CD8-positive, alpha-beta memory T cell (primary cell): ENCODE measurements at regions not wholly inside any gene's neighbourhood (a gene's known extent, or its start where the extent isn't known, plus 50 kb on each side); places are given as distances from the start of the nearest gene placed in this dataset.

ENCODE experiments used
- CTCF ChIA-PET: fragments of 350-600 bp; sonication (Branson Sonifier 250); formaldehyde crosslinking; loops from one replicate; lab custom pipeline; 2021; ENCODE audit warnings: antibody characterized with exemption; lab: Charles Lee
- POLR2A ChIA-PET: fragments of 350-600 bp; sonication (Branson Sonifier 250); formaldehyde crosslinking; loops from one replicate; lab custom pipeline; 2021; ENCODE audit warnings: antibody characterized with exemption; lab: Charles Lee
- DNase-seq, 5 donors: peaks; one replicate each; pipeline versions ENCODE4 v3.0.0 to v3.0.0-alpha.2; 2020 to 2022; ENCODE audit warnings: mixed read lengths in 1 of 5
- H3K27ac ChIP-seq: one replicate; pipeline ENCODE4 v1.7.0; 2013; ENCODE audit warnings: low read depth, mild to moderate bottlenecking, low read length, moderate library complexity
- H3K27me3 ChIP-seq: 2 replicates; pipeline ENCODE4 v1.7.0; 2013; ENCODE audit warnings: low read length, mild to moderate bottlenecking; ENCODE audit not compliant: insufficient read depth, poor library complexity, severe bottlenecking
- H3K36me3 ChIP-seq: 2 replicates; pipeline ENCODE4 v1.7.0; 2013; ENCODE audit warnings: mild to moderate bottlenecking, low read length, moderate library complexity; ENCODE audit not compliant: insufficient read depth
- H3K4me1 ChIP-seq: 2 replicates; pipeline ENCODE4 v1.7.0; 2013; ENCODE audit warnings: mild to moderate bottlenecking, low read length, moderate library complexity; ENCODE audit not compliant: insufficient read depth
- H3K4me3 ChIP-seq: 2 replicates; pipeline ENCODE4 v1.7.0; 2013; ENCODE audit warnings: mild to moderate bottlenecking, low read length
- H3K9me3 ChIP-seq: 2 replicates; pipeline ENCODE4 v1.7.0; 2013; ENCODE audit warnings: mild to moderate bottlenecking, low read length
- H3K27ac Mint-ChIP-seq, 8 donors: one replicate each; pipeline ENCODE4 v1.8.0; 2020 to 2021; ENCODE audit warnings: mixed read lengths in 8 of 8, mild to moderate bottlenecking in 6 of 8, inconsistent platforms in 3 of 8, moderate library complexity in 3 of 8
- H3K27me3 Mint-ChIP-seq, 2 donors: one replicate each; pipeline ENCODE4 v1.8.0; 2020 to 2021; ENCODE audit warnings: mixed read lengths in 2 of 2, mild to moderate bottlenecking in 1 of 2, moderate library complexity in 1 of 2
- H3K36me3 Mint-ChIP-seq, 3 donors: one replicate each; pipeline ENCODE4 v1.8.0; 2020 to 2021; ENCODE audit warnings: mixed read lengths in 3 of 3, inconsistent platforms in 1 of 3, mild to moderate bottlenecking in 1 of 3
- H3K4me1 Mint-ChIP-seq, 3 donors: one replicate each; pipeline ENCODE4 v1.8.0; 2020 to 2021; ENCODE audit warnings: mixed read lengths in 3 of 3, inconsistent platforms in 1 of 3, mild to moderate bottlenecking in 1 of 3
- H3K4me3 Mint-ChIP-seq, 7 donors: one replicate each; pipeline ENCODE4 v1.8.0; 2020 to 2021; ENCODE audit warnings: mixed read lengths in 7 of 7, mild to moderate bottlenecking in 6 of 7, moderate library complexity in 4 of 7, inconsistent platforms in 2 of 7
- H3K9me3 Mint-ChIP-seq, 5 donors: one replicate each; pipeline ENCODE4 v1.8.0; 2020 to 2022; ENCODE audit warnings: mixed read lengths in 5 of 5, mild to moderate bottlenecking in 3 of 5, moderate library complexity in 2 of 5, inconsistent platforms in 1 of 5

- CTCF ChIA-PET: no interaction called here
Observed at GRCh38 chr6:14573267-14573666, 455.7 kb downstream of the CD83 start.

GRCh38 chr6:14573703-14574290, 456.2 kb downstream of the CD83 start:
- DNase-seq: no peak
- Histone ChIP-seq H3K4me1 (no peaks in the 10 kb centered on the region), H3K9me3 (no peaks in the 10 kb centered on the region), H3K27ac (no peak overlapping the region), H3K4me3 (no peak overlapping the region), H3K36me3 (no peaks in the 10 kb centered on the region), H3K27me3 (no peaks in the 10 kb centered on the region)
- H3K27me3 Mint-ChIP-seq: peaks cover 0 to 10% of the 10 kb centered on the region in 2 donors
- H3K27ac Mint-ChIP-seq: no peak overlapping the region
- peaks cover 0 to 5% (median 3%) of the 10 kb centered on the region in 3 donors for H3K36me3 Mint-ChIP-seq
- ChIA-PET POLR2A (no interaction called here), CTCF (no interaction called here)
- no peaks in the 10 kb centered on the region for H3K4me1 Mint-ChIP-seq
- H3K9me3 Mint-ChIP-seq: no peaks in the 10 kb centered on the region
- H3K4me3 Mint-ChIP-seq: no peak overlapping the region

More at GRCh38 chr6:14573267-14573666, 455.7 kb downstream of the CD83 start:
- Mint-ChIP-seq H3K27me3 (peaks cover 0 to 10% of the 10 kb centered on the region in 2 donors), H3K27ac (no peak overlapping the region), H3K4me1 (no peaks in the 10 kb centered on the region), H3K9me3 (no peaks in the 10 kb centered on the region), H3K36me3 (peaks cover 0 to 5% (median 3%) of the 10 kb centered on the region in 3 donors), H3K4me3 (no peak overlapping the region)
- Histone ChIP-seq H3K4me3 (no peak overlapping the region), H3K9me3 (no peaks in the 10 kb centered on the region), H3K4me1 (no peaks in the 10 kb centered on the region), H3K27ac (no peak overlapping the region), H3K27me3 (no peaks in the 10 kb centered on the region), H3K36me3 (no peaks in the 10 kb centered on the region)
- POLR2A ChIA-PET: no interaction called here
- no peak for DNase-seq

- no peaks in the 10 kb centered on the region for H3K4me1 Mint-ChIP-seq
- ChIA-PET CTCF (no interaction called here), POLR2A (no interaction called here)
- H3K27me3 Mint-ChIP-seq: peaks cover 0 to 8% of the 10 kb centered on the region in 2 donors
- Histone ChIP-seq H3K27ac (no peak overlapping the region), H3K27me3 (no peaks in the 10 kb centered on the region), H3K4me3 (no peak overlapping the region), H3K9me3 (no peaks in the 10 kb centered on the region), H3K4me1 (no peaks in the 10 kb centered on the region), H3K36me3 (no peaks in the 10 kb centered on the region)
- H3K4me3 Mint-ChIP-seq: no peak overlapping the region
- H3K36me3 Mint-ChIP-seq: peaks cover 0 to 5% (median 3%) of the 10 kb centered on the region in 3 donors
- no peaks in the 10 kb centered on the region for H3K9me3 Mint-ChIP-seq
- DNase-seq: no peak
- H3K27ac Mint-ChIP-seq: no peak overlapping the region
Observed at GRCh38 chr6:14575961-14576360, 458.4 kb downstream of the CD83 start.

- H3K4me3 ChIP-seq: no peak overlapping the region
- H3K27ac ChIP-seq: no peak overlapping the region
- Mint-ChIP-seq H3K9me3 (no peaks in the 10 kb centered on the region), H3K4me1 (no peaks in the 10 kb centered on the region), H3K27me3 (peaks cover 0 to 3% of the 10 kb centered on the region in 2 donors), H3K36me3 (no peaks in the 10 kb centered on the region), H3K4me3 (no peak overlapping the region), H3K27ac (no peak overlapping the region)
- no peaks in the 10 kb centered on the region for H3K9me3 ChIP-seq
- H3K27me3 ChIP-seq: no peaks in the 10 kb centered on the region
- POLR2A ChIA-PET: no interaction called here
- CTCF ChIA-PET: interaction anchor here (1.1 kb wide), 1 partner anchor 10 kb away, joined by 3 read pairs; no protein-coding TSS in a partner anchor
- H3K36me3 ChIP-seq: no peaks in the 10 kb centered on the region
- H3K4me1 ChIP-seq: no peaks in the 10 kb centered on the region
- DNase-seq: no peak
Observed at GRCh38 chr6:14578994-14579393, 461.4 kb downstream of the CD83 start.

DNA sequence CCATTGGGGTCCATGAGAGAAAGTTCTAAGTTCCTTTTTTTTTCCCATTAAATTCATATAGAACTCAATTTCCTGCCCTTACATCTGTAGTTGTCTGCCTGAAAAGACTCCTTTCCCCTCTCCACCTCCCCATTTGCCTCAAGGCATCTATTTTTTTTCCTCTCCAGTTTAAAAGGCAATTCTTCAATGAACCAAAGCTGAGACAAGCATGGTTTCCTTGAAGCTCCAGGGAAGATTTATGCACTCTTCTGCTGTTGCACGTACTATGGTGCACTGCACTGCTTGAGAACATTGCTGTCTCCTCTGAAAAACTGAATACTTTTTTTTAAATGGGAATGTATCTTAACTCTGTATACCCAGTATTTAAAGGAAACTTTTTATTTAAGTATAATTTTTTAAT, 465.2 kb downstream of the CD83 start:
- peaks cover 0 to 3% of the 10 kb centered on the region in 2 donors for H3K27me3 Mint-ChIP-seq

GRCh38 chr6:14583826-14584225, 466.3 kb downstream of the CD83 start:
- H3K9me3 Mint-ChIP-seq: no peaks in the 10 kb centered on the region
- H3K36me3 Mint-ChIP-seq: no peaks in the 10 kb centered on the region
- H3K4me3 Mint-ChIP-seq: no peak overlapping the region
- Histone ChIP-seq H3K4me1 (no peaks in the 10 kb centered on the region), H3K27me3 (no peaks in the 10 kb centered on the region), H3K27ac (no peak overlapping the region), H3K36me3 (no peaks in the 10 kb centered on the region), H3K9me3 (no peaks in the 10 kb centered on the region), H3K4me3 (no peak overlapping the region)
- ChIA-PET POLR2A (no interaction called here), CTCF (no interaction called here)
- no peak for DNase-seq
- no peaks in the 10 kb centered on the region for H3K4me1 Mint-ChIP-seq
- no peak overlapping the region for H3K27ac Mint-ChIP-seq
- peaks cover 0 to 2% of the 10 kb centered on the region in 2 donors for H3K27me3 Mint-ChIP-seq

More for the DNA sequence above, 465.2 kb downstream of the CD83 start:
- ChIA-PET CTCF (no interaction called here), POLR2A (no interaction called here)
- H3K36me3 ChIP-seq: no peaks in the 10 kb centered on the region
- H3K4me1 ChIP-seq: no peaks in the 10 kb centered on the region
- Mint-ChIP-seq H3K27ac (no peak overlapping the region), H3K4me3 (no peak overlapping the region), H3K36me3 (no peaks in the 10 kb centered on the region), H3K9me3 (no peaks in the 10 kb centered on the region), H3K4me1 (no peaks in the 10 kb centered on the region)
- no peaks in the 10 kb centered on the region for H3K9me3 ChIP-seq
- no peak overlapping the region for H3K27ac ChIP-seq
- no peaks in the 10 kb centered on the region for H3K27me3 ChIP-seq
- DNase-seq: no peak
- no peak overlapping the region for H3K4me3 ChIP-seq

DNA sequence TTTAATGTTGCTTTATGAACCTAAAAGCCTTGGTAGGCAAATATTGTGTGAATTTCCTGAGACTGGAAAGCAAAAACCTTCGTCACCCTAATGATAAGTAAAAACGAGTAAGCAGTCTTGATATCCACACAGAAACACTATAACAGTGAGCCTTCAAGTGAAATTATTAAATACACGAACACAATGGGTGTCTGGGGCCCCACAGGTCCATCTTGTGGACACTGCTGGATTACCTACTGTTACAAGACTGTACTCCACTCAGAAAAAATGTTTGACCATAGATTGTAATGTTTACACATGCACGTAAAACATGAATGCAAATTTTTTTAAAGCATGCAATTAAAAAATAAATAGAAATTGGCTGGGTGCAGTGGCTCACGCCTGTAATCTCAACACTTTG, 466.9 kb downstream of the CD83 start:
- no peak overlapping the region for H3K27ac Mint-ChIP-seq
- no peak for DNase-seq
- no peaks in the 10 kb centered on the region for H3K4me1 Mint-ChIP-seq
- H3K4me1 ChIP-seq: no peaks in the 10 kb centered on the region
- H3K4me3 Mint-ChIP-seq: no peak overlapping the region
- no peaks in the 10 kb centered on the region for H3K36me3 Mint-ChIP-seq
- H3K36me3 ChIP-seq: no peaks in the 10 kb centered on the region
- no peaks in the 10 kb centered on the region for H3K9me3 Mint-ChIP-seq
- no peaks in the 10 kb centered on the region for H3K9me3 ChIP-seq
- no peaks in the 10 kb centered on the region for H3K27me3 Mint-ChIP-seq
- no peaks in the 10 kb centered on the region for H3K27me3 ChIP-seq
- CTCF ChIA-PET: no interaction called here
- no peak overlapping the region for H3K27ac ChIP-seq
- POLR2A ChIA-PET: no interaction called here
- H3K4me3 ChIP-seq: no peak overlapping the region

DNA sequence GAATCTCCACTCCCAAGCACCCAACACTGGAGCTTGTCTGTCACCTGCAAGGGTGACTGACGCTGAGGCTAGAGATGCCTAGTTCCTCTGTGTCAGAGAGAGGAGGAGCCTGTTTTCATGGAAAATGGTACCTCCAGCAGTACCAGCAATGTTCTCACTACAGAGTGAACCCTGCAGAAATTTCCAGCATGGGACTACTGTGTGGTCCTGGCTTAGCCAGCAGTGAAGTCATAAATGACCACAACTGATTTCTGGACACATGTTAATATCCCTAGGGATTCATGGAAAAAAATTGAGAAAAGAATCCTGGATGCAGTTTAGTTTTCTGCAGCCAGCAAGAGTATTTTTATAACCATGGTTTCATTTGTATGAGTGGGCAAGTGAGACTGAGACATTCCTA, 468.1 kb downstream of the CD83 start:
- no peaks in the 10 kb centered on the region for H3K4me1 Mint-ChIP-seq
- no peaks in the 10 kb centered on the region for H3K36me3 Mint-ChIP-seq
- no peaks in the 10 kb centered on the region for H3K27me3 Mint-ChIP-seq
- DNase-seq: no peak
- no peaks in the 10 kb centered on the region for H3K9me3 Mint-ChIP-seq
- Histone ChIP-seq H3K27ac (no peak overlapping the region), H3K27me3 (no peaks in the 10 kb centered on the region), H3K36me3 (no peaks in the 10 kb centered on the region), H3K4me1 (no peaks in the 10 kb centered on the region), H3K9me3 (no peaks in the 10 kb centered on the region), H3K4me3 (no peak overlapping the region)
- ChIA-PET CTCF (no interaction called here), POLR2A (no interaction called here)
- no peak overlapping the region for H3K27ac Mint-ChIP-seq
- H3K4me3 Mint-ChIP-seq: no peak overlapping the region
